Stimulated activated CD4-positive, alpha-beta T cell treated with anti-CD3 and anti-CD28 coated beads, TNF-alpha, amount 100 ng/mL, for 1 hour (primary cell): ENCODE measurements at regions not wholly inside any gene's neighbourhood (a gene's known extent, or its start where the extent isn't known, plus 50 kb on each side); places are given as distances from the start of the nearest gene placed in this dataset.
"Not testable (repeated sequence)": the region's sequence is repeated elsewhere in the genome, so short reads cannot be mapped to it uniquely, and the experiment has no call there.

Source experiments
- DNase-seq, 3 donors: peaks; one replicate each; pipeline ENCODE4 v3.0.0-alpha.2; 2020; ENCODE audit warnings: low read depth in 3 of 3, low spot score in 1 of 3

DNA sequence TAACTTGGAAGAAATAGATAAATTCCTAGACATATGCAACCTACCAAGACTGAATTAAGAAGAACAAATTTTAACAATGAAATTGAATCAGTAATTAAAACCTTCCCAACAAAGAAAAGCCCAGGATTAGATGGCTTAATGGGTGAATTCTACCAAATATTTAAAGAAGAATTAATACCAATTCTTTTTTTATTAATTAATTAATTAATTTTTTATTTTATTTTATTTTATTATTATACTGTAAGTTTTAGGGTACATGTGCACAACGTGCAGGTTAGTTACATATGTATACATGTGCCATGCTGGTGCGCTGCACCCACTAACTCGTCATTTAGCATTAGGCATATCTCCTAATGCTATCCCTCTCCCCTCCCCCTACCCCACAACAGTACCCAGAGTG lies 248.4 kb upstream of the MSX2 start:
- not testable (repeated sequence) for DNase-seq

DNA sequence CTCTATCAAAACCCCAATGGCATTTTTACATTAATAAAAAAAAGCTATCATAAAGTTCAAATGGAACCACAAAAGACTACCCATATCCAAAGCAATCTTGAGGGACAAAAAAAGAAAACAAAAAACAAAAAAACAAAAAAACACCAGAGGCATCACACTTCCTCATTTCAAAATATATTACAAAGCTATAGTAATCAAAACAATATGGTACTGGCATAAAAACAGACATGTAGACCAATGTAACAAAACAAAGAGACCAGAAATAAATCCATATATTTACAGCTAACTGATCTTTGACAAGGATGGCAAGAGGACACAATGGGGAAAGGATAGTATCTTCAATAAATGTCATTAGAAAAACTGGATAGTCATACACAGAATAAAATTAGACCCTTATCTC lies 245.1 kb upstream of the MSX2 start:
- no peak for DNase-seq

- DNase-seq, result no peak
These were observed 242.6 kb upstream of the MSX2 start for GRCh38 chr5:174481737-174482136.

DNA sequence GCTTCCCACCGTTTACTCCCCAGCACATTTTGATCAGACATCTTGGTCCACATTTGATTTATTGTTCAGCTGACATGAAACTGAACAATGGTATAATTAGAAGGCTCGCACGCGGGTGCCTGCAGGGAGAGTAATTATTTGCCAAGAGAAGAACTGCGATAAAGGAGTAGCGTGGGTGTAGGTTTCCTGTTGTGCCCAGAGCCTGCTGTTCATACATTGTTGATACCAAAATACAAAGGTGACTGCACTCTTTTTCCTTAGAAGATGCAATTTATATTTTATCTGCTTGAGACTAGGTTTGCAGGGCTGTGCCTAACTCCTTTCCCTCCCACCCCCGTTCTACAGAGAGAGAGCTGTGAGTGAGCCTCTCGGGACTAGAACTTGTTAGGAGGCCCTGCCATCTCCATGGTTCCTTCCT lies 241.8 kb upstream of the MSX2 start:
- no peak for DNase-seq

- no peak for DNase-seq
These were observed 241.0 kb upstream of the MSX2 start for GRCh38 chr5:174483411-174483810.

GRCh38 chr5:174489215-174489614 lies 235.2 kb upstream of the MSX2 start:
- no peak for DNase-seq

DNA sequence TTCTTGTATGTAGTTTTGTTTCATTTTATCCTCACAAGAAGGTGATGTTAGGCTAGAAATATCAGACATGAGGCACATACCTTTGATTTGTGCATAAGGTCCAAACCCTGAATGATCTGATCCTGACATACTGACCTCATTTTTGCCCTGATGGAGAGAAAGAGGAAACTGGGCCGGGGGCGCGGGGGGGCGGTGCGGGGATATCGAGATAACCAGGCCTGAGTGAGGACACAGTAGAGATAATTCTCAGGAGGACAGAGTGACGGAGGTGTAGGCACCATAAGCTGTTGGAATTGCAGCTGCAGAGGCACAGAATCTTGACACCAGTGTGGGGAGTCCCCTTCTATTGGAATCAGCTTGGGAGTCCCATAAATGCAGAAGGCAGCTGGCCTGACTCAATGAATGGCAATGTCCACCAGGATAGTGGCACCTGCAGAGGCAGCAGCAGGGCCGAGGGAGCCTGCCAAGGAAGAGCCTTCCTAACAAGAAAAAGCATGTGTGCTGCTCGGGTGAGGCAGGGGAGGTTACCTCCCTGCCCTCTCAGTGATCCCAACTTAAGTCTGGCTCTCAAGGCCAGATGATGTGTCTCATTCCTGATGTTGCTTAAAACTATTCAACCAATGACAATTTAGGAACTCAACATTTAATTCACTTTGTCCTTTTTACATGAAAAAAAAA lies 234.3 kb upstream of the MSX2 start:
- no peak for DNase-seq

- no peak for DNase-seq
These were observed 233.7 kb upstream of the MSX2 start for GRCh38 chr5:174490728-174491127.

DNA sequence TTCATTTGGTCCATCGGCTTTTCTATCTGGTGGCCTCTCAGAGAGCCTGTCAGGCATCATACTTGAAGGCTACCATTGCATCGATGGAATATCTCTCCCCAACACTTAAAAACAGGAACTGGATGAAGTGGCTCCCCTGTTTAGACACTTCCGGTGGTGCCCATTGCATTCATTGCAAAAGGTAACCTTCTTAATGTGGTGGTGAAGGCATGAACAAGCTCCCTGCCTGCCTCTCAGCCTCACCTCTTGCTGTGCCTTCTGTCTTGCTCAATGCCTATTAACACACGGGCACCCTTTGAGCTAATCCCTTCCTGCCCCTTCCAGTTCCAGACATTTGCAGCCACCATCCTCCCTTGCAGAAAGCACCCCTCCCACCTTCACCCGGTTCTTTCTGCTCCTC lies 233.1 kb upstream of the MSX2 start:
- DNase-seq, result no peak

DNA sequence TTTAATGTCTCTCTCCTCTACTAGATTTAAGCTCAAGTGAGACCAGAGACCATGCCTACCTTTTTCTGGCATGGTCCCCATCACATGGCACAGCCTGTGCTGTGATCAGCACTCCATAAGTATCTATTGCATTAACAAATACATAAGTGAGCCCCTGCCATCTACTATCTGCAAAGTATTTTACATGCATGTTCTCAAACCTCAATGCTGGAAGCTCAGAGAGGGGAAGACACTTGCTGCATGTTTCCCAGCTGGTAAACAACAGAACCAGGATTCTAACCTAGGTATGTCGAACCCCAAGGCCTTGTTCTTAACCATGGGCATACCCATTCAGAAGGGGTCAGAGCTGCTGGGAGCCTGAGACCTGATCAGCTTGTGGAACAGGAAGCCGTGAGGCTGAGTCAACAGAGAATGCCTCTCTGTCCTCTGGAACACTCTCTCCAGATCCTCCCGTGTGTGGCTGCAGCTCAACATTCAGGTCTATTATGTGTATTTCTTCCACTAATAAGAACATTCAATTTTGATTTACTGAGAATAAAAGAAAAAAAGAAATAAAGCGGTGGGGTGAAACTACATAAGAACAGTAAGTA lies 232.5 kb upstream of the MSX2 start:
- DNase-seq, result no peak

DNA sequence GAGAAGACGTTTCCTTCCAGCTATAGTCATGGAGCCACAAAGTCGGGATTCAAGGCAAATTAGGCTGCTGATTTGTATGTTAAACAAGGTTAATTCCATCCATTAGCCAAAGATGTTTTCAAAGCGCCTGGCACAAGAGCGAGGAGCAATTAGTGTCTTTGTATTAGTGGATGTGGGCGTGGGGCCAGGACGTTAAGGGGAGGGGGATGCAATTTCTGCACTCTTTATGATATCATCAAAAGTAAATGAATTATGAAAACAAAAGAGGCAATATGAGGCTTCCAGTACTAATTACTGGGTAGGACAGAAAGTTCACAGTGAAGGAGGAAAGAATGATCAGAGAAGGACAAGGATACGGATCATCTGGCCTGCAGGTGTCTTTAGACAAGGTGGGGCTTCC lies 230.9 kb upstream of the MSX2 start:
- DNase-seq, result no peak

- DNase-seq, result not testable (repeated sequence)
These were observed 226.4 kb upstream of the MSX2 start for GRCh38 chr5:174497939-174498338.

- not testable (repeated sequence) for DNase-seq
These were observed 225.8 kb upstream of the MSX2 start for GRCh38 chr5:174498575-174498974.

DNA sequence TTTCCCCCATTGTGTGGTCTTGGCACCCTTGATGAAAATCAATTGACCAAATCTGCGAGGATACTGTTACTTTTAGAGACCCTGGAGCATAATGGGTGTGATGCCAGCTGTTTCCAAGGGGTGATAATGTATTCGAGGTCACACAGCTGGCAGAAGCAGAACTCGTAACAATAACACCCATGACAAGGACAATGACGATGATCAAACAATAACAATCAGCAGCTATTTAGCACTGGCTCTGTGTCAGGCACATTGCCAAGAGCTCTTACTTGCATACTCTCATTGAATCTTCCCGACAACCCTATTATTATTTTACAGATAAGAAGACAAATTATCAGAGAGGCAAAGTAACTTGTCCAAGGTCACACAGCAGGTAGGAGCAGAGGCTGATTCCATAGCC lies 223.7 kb upstream of the MSX2 start:
- DNase-seq, result no peak

DNA sequence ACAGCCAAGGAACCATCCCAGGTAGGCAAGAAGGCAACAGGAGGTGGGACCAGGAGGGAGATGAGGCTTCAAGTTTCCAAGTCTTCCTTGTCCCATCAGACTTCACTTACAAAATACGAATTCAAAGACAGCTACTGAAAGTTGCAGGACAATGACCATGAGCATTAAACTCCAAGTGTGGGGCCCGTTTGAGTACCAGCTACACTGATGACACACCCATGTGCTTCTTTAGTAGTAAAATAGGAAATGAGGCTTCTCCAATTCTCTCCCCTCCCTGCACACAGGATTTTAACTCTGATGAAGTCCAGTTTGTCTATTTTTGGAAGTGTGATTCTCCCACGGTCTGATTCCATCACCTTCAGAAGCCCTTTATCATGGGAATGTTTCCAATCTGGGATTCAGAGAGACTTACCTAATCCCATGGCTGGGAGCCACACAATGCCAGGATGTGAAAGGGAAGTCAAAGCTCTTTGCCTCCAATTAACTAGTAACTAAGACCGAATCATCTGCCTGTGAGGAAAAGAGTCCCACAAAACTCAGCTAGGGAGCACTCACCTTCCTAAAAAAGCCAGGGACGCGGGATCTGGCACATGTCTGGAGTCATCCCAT lies 222.8 kb upstream of the MSX2 start:
- DNase-seq, result no peak

DNA sequence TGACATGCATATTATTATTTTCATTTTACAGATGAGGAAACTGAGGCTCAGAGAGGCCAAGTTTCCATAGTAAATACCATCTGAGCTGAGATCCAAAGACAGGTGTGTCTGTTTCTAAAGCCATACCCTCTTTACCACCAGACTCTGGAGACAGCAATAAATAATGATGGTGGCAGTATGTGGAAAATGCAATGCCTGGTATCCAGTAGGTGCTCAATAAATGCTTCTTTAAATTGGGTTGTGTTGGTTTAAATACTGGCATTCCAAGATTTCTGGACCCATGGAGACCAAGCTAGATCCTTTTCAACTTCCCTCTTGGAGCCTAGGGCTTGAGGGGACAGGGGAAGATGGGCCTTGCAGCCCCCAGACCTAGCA lies 221.3 kb upstream of the MSX2 start:
- DNase-seq, result no peak

GRCh38 chr5:174503461-174504265 lies 220.7 kb upstream of the MSX2 start:
- DNase-seq, result no peak

- no peak for DNase-seq
These were observed 220.1 kb upstream of the MSX2 start for GRCh38 chr5:174504266-174504726.

DNA sequence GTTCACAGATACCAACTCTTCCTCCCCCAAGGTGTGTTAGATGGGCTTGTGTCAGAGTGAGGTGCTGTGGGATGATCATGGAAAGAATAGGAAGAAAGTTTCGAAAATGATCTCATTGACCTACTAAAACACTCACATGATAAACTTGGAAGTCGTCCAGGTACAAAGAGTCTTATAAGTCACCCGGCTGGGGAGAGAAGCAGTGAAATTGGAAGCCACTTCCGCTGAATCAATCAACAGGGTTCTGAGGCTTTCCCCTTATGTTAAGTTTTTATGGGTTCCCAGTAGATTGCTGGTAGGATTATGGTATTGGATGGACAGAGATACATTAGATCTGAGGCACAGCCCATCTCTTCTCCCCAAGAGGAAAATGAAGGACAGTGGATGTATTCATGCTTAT lies 218.8 kb upstream of the MSX2 start:
- no peak for DNase-seq

DNA sequence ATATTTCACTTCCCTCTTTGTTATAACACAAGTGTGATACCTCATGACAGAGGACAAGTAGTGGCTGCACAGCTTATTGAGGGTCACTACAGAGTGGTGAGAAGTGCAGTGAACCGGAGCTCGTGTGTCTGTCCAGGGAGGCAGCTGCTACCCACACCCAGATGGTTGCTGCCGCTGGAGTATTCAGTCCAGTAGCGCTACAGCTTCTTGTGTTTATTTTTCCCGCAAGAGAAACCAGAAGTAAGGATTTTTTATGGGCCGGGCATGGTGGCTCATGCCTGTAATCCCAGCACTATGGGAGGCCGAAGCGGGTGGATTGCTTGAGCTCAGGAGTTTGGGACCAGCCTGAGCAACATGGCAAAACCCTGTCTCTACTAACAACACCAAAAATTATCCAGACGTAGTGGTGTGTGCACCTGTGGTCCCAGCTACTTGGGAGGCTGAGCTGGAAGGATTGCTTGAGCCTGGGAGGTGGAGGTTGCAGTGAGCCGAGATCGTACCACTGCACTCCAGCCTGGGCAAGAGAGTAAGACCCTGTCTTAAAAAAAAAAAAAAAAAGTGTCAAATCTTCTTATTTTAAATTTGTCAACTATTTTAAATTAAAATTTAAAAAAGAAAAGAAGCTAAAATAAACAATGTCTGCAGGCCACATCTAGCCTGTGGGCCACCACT lies 213.5 kb upstream of the MSX2 start:
- DNase-seq, result not testable (repeated sequence)

DNA sequence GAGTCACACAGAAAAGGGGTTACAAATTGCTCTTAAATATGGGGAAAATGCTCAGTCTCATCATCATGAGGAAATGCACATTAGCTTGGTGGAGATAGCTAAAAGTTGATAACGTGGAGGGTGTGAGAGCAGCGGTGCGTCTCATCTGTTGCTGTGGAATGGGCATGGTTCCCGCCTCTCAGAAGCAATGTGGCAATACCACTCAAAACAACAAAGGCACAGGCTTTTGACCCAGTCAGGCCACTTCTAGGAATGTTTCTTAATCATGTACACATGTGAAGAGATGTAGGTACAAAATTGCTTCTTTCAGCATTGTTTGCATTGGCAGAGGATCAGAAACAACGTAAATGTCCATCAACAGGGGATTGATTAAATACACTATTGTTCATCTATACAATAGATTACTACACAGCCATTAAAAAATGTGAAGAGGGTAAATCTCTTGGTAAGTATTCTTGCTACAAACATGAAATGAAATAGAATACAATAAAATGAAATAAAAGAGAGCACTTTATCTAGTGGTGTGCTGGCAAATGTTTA lies 212.6 kb upstream of the MSX2 start:
- DNase-seq, result no peak
